PC-3 (cell line): ENCODE measurements at regions not wholly inside any gene's neighbourhood (a gene's known extent, or its start where the extent isn't known, plus 50 kb on each side); places are given as distances from the start of the nearest gene placed in this dataset.

Source experiments
- EZH2phosphoT487 ChIP-seq: fragments of 300-600 bp; sonication (generic); IDR thresholded peaks from 2 replicates; pipeline ENCODE4 v1.6.1; 2018; ENCODE audit warnings: mild to moderate bottlenecking, antibody characterized with exemption, low read length, borderline replicate concordance
- TF ChIP-seq, protein P1 (sequence below): fragments of 300-600 bp; sonication (generic); conservative IDR thresholded peaks from 2 replicates; pipeline ENCODE4 v1.5.1; 2017; ENCODE audit warnings: antibody characterized with exemption, low read depth, mild to moderate bottlenecking, low read length

DNA sequence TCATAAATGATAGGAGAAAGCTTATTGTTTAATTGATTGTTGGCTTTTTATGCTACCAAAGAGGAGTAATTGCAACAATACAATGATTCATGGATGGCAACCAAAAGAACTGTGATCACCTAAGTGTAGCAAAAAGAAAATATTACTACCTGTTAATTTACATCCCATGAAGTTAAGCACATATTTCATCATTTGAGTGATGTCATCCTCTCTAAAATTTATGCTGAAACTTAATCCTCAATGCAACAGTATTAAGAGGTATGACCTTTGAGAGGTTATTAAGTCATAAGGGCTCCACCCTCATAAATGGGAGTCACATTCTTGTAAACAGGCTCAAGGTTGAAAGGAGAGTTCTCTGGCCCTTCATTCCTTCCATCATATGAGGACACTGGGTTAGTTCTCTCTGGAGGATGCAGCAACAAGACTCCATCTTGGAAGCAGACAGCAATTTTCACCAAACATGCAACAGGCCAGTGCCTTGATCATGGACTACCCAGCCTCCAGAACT, 190.6 kb upstream of the GRIK2 start:
- TF ChIP-seq, protein P1, sequence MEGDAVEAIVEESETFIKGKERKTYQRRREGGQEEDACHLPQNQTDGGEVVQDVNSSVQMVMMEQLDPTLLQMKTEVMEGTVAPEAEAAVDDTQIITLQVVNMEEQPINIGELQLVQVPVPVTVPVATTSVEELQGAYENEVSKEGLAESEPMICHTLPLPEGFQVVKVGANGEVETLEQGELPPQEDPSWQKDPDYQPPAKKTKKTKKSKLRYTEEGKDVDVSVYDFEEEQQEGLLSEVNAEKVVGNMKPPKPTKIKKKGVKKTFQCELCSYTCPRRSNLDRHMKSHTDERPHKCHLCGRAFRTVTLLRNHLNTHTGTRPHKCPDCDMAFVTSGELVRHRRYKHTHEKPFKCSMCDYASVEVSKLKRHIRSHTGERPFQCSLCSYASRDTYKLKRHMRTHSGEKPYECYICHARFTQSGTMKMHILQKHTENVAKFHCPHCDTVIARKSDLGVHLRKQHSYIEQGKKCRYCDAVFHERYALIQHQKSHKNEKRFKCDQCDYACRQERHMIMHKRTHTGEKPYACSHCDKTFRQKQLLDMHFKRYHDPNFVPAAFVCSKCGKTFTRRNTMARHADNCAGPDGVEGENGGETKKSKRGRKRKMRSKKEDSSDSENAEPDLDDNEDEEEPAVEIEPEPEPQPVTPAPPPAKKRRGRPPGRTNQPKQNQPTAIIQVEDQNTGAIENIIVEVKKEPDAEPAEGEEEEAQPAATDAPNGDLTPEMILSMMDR, result no peak
- TF ChIP-seq EZH2phosphoT487, result no peak
